Non-pigmented ciliary epithelial cell (primary cell): ENCODE measurements at regions not wholly inside any gene's neighbourhood (a gene's known extent, or its start where the extent isn't known, plus 50 kb on each side); places are given as distances from the start of the nearest gene placed in this dataset.

Experiments used
- DNase-seq: peaks from one replicate; pipeline ENCODE4 v3.0.0-alpha.2; 2010; ENCODE audit warnings: low read depth

GRCh38 chr15:98555173-98555515, 93.2 kb upstream of the IGF1R start:
- DNase-seq: no peak

GRCh38 chr15:98556321-98556720, 92.0 kb upstream of the IGF1R start:
- DNase-seq: no peak

GRCh38 chr15:98560338-98560737, 88.0 kb upstream of the IGF1R start:
- DNase-seq: no peak

GRCh38 chr15:98561169-98561941, 87.0 kb upstream of the IGF1R start:
- no peak for DNase-seq

GRCh38 chr15:98562331-98562937, 85.9 kb upstream of the IGF1R start:
- DNase-seq: no peak

- no peak for DNase-seq
These were observed 82.8 kb upstream of the IGF1R start for GRCh38 chr15:98565566-98565965.

GRCh38 chr15:98567951-98568350, 80.4 kb upstream of the IGF1R start:
- no peak for DNase-seq

- DNase-seq: no peak
These were observed 79.8 kb upstream of the IGF1R start for GRCh38 chr15:98568382-98569017.

- no peak for DNase-seq
These were observed 78.2 kb upstream of the IGF1R start for GRCh38 chr15:98570119-98570518.

- DNase-seq: no peak
These were observed 67.8 kb upstream of the IGF1R start for GRCh38 chr15:98580572-98580971.

- no peak for DNase-seq
These were observed 66.6 kb upstream of the IGF1R start for GRCh38 chr15:98581715-98582114.

GRCh38 chr15:98582900-98583554, 65.3 kb upstream of the IGF1R start:
- no peak for DNase-seq

GRCh38 chr15:98583771-98584430, 64.4 kb upstream of the IGF1R start:
- no peak for DNase-seq

- no peak for DNase-seq
These were observed 62.3 kb upstream of the IGF1R start for GRCh38 chr15:98586066-98586465.

GRCh38 chr15:98592136-98592535, 56.2 kb upstream of the IGF1R start:
- DNase-seq: no peak

GRCh38 chr15:98596131-98596530, 52.2 kb upstream of the IGF1R start:
- DNase-seq: no peak

GRCh38 chr15:98596885-98597392, 51.4 kb upstream of the IGF1R start:
- DNase-seq: no peak

GRCh38 chr15:98597666-98598065, 50.7 kb upstream of the IGF1R start:
- no peak for DNase-seq
